DND-41 (cell line): ENCODE measurements at regions not wholly inside any gene's neighbourhood (a gene's known extent, or its start where the extent isn't known, plus 50 kb on each side); places are given as distances from the start of the nearest gene placed in this dataset.

Source experiments
- ATAC-seq: fragments of 200-7000 bp; cut with Tn5 transposase; 3 replicates; pipeline ENCODE4 v1.9.1; 2021; ENCODE audit warnings: low read depth; ENCODE audit not compliant: insufficient read depth
- DNase-seq: peaks from one replicate; pipeline ENCODE4 v3.0.0-alpha.2; 2020
- H2AFZ ChIP-seq: 2 replicates; pipeline ENCODE4 v1.6.0; 2012; ENCODE audit warnings: low read depth, low read length
- H3K27ac ChIP-seq: 2 replicates; pipeline ENCODE4 v1.5.1; 2012; ENCODE audit warnings: low read length, inconsistent platforms
- H3K27me3 ChIP-seq: fragments of 200-600 bp; sonication (generic); 2 replicates; pipeline ENCODE4 v1.6.0; 2012; ENCODE audit warnings: low read length, mild to moderate bottlenecking, inconsistent platforms; ENCODE audit not compliant: insufficient read depth, poor library complexity
- H3K36me3 ChIP-seq: 2 replicates; pipeline ENCODE4 v1.5.1; 2012; ENCODE audit warnings: low read length, inconsistent platforms; ENCODE audit not compliant: insufficient read depth
- H3K4me1 ChIP-seq: 2 replicates; pipeline ENCODE4 v1.5.1; 2012; ENCODE audit warnings: mild to moderate bottlenecking, low read length; ENCODE audit not compliant: insufficient read depth
- H3K4me2 ChIP-seq: 2 replicates; pipeline ENCODE4 v1.6.0; 2012; ENCODE audit warnings: mild to moderate bottlenecking, moderate library complexity, low read length, inconsistent platforms; ENCODE audit not compliant: insufficient read depth
- H3K4me3 ChIP-seq, 2 experiments: fragments of 200-600 bp in 1 of 2; shearing (Covaris generic) in 1 of 2; 2 replicates each; pipeline ENCODE4 v1.5.1; 2012 to 2016; ENCODE audit warnings: inconsistent platforms in 2 of 2, low read length in 2 of 2, mild to moderate bottlenecking in 2 of 2, low read depth in 1 of 2, moderate library complexity in 1 of 2
- H3K79me2 ChIP-seq: 2 replicates; pipeline ENCODE4 v1.6.0; 2012; ENCODE audit warnings: low read length, inconsistent platforms; ENCODE audit not compliant: insufficient read depth
- H3K9ac ChIP-seq: 2 replicates; pipeline ENCODE4 v1.6.0; 2012; ENCODE audit warnings: low read depth, mild to moderate bottlenecking, inconsistent platforms, low read length, moderate library complexity
- H3K9me3 ChIP-seq: 2 replicates; pipeline ENCODE4 v1.5.1; 2012; ENCODE audit warnings: low read length, moderate library complexity, mild to moderate bottlenecking, inconsistent platforms; ENCODE audit not compliant: insufficient read depth, severe bottlenecking
- H4K20me1 ChIP-seq: 2 replicates; pipeline ENCODE4 v1.6.0; 2012; ENCODE audit warnings: low read length; ENCODE audit not compliant: insufficient read depth
- EZH2 ChIP-seq: IDR thresholded peaks from 3 replicates; pipeline ENCODE4 v1.6.1; 2012; ENCODE audit warnings: borderline replicate concordance, low read depth, mild to moderate bottlenecking, moderate library complexity, low read length, inconsistent platforms; ENCODE audit not compliant: severe bottlenecking
- TF ChIP-seq, protein P1 (sequence below): IDR thresholded peaks from 2 replicates; pipeline ENCODE4 v1.5.1; 2012; ENCODE audit warnings: borderline replicate concordance, low read length, moderate library complexity, mild to moderate bottlenecking; ENCODE audit not compliant: poor library complexity, severe bottlenecking; ENCODE audit errors: extremely low read depth

DNA sequence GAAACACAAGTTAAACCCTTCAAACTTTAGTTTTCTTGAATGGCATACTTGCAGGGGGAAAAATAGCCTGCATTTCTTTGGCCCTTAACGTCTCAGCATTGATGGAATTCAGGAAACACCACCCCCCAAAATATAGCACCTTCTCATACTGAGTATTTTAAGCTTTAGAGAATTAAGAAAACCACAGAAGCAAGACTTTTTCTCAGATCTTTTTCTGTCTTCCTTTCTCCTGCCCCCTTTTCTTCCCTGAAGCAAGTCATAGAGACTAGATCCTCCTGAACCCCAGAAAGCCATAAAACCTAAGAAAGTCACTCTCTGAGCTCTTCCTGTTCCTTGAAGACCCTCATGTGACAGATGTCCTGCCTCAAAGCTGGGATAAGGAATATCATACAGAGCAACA, 1069.9 kb downstream of the EFNA5 start:
- no peak overlapping the region for H3K27ac ChIP-seq
- no peak overlapping the region for H3K9ac ChIP-seq
- H3K36me3 ChIP-seq = no peaks in the 10 kb centered on the region
- H3K4me1 ChIP-seq = no peaks in the 10 kb centered on the region
- ATAC-seq (no peak), DNase-seq (no peak)
- TF ChIP-seq EZH2 = no peak
- TF ChIP-seq, protein P1, sequence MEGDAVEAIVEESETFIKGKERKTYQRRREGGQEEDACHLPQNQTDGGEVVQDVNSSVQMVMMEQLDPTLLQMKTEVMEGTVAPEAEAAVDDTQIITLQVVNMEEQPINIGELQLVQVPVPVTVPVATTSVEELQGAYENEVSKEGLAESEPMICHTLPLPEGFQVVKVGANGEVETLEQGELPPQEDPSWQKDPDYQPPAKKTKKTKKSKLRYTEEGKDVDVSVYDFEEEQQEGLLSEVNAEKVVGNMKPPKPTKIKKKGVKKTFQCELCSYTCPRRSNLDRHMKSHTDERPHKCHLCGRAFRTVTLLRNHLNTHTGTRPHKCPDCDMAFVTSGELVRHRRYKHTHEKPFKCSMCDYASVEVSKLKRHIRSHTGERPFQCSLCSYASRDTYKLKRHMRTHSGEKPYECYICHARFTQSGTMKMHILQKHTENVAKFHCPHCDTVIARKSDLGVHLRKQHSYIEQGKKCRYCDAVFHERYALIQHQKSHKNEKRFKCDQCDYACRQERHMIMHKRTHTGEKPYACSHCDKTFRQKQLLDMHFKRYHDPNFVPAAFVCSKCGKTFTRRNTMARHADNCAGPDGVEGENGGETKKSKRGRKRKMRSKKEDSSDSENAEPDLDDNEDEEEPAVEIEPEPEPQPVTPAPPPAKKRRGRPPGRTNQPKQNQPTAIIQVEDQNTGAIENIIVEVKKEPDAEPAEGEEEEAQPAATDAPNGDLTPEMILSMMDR = no peak
- no peak overlapping the region for H3K4me3 ChIP-seq
- H3K4me2 ChIP-seq = no peak overlapping the region
- no peaks in the 10 kb centered on the region for H3K9me3 ChIP-seq
- no peaks in the 10 kb centered on the region for H3K79me2 ChIP-seq
- H2AFZ ChIP-seq = no peak overlapping the region
- no peaks in the 10 kb centered on the region for H3K27me3 ChIP-seq
- H4K20me1 ChIP-seq = no peaks in the 10 kb centered on the region

DNA sequence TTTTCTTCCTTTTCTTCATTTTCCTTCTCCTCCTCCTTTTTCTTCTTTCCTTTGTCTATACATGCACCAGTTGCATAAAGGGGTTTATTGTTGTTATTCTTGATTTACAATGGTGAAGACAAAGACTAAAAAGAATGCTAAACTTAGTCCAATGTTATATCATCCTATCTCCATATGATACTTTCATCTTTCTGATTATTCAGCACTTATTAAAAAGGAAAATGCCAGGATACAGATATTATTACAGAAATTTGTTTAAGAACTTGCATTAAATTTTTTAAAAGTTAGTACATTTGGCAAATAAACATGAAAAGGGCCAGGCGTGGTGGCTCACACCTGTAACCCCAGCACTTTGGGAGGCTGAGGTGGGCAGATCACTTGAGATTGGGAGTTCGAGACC, 1074.9 kb downstream of the EFNA5 start:
- no peaks in the 10 kb centered on the region for H3K79me2 ChIP-seq
- no peaks in the 10 kb centered on the region for H4K20me1 ChIP-seq
- H3K9ac ChIP-seq = no peak overlapping the region
- no peaks in the 10 kb centered on the region for H3K9me3 ChIP-seq
- no peak overlapping the region for H2AFZ ChIP-seq
- H3K4me1 ChIP-seq = no peaks in the 10 kb centered on the region
- DNase-seq (no peak), ATAC-seq (no peak)
- H3K27ac ChIP-seq = no peak overlapping the region
- TF ChIP-seq EZH2 = no peak
- TF ChIP-seq, protein P1 = no peak
- H3K4me2 ChIP-seq = no peak overlapping the region
- H3K27me3 ChIP-seq = no peaks in the 10 kb centered on the region
- H3K36me3 ChIP-seq = no peaks in the 10 kb centered on the region
- no peak overlapping the region for H3K4me3 ChIP-seq

DNA sequence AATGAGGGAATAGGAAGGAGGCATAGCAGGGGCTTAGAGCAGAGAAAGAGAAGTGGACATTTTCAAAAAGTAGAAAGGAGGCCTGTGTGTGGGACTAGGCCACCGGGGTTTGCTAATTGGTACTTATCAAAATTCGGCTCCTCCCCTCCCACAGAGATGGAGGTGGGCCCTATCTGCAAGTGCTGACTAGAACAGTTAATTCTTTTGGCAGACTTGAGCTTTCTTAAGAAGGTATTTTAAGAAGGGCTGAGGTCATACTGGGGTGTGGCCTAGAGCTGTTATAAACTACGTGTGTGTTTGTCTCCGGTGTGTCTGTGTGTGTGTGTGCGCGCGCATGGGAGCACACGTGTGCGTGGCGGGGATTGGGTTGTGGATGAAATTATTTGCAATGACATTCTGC, 1086.5 kb downstream of the EFNA5 start:
- DNase-seq = no peak
- no peaks in the 10 kb centered on the region for H3K79me2 ChIP-seq

More for the DNA sequence above, 1086.5 kb downstream of the EFNA5 start:
- Histone ChIP-seq H3K27ac (no peak overlapping the region), H3K9me3 (no peaks in the 10 kb centered on the region), H3K4me1 (no peaks in the 10 kb centered on the region), H3K27me3 (no peaks in the 10 kb centered on the region), H3K4me2 (no peak overlapping the region), H3K36me3 (no peaks in the 10 kb centered on the region), H3K4me3 (no peak overlapping the region), H4K20me1 (no peaks in the 10 kb centered on the region), H2AFZ (no peak overlapping the region), H3K9ac (no peak overlapping the region)
- TF ChIP-seq, protein P1 = no peak
- TF ChIP-seq EZH2 = no peak
- no peak for ATAC-seq
